ENCODE measurements at regions not wholly inside any gene's neighbourhood (a gene's known extent, or its start where the extent isn't known, plus 50 kb on each side); places are given as distances from the start of the nearest gene placed in this dataset.

- DNase-seq (ENCODE audit: low read depth): no peak
- H3K4me3 ChIP-seq (ENCODE audit: low read depth, low read length): no peak overlapping the region
- TF ChIP-seq CTCF (IDR thresholded peaks at IDR 0.05; ENCODE audit: low read depth, low read length, missing control alignments): peak; percentile 30
- in situ Hi-C loops (cut with HindIII; ENCODE audit: low sequenced_read_pairs): no loop called here
Observed at GRCh38 chr2:221264318-221264717, 307.8 kb downstream of the EPHA4 start.

- in situ Hi-C loops (cut with HindIII; ENCODE audit: low sequenced_read_pairs): no loop called here
- no peak overlapping the region for H3K4me3 ChIP-seq (ENCODE audit: low read depth, low read length)
- no peak for DNase-seq (ENCODE audit: low read depth)
- no peak for TF ChIP-seq CTCF (IDR thresholded peaks at IDR 0.05; ENCODE audit: low read depth, low read length, missing control alignments)
Observed at GRCh38 chr2:221267773-221268425, 304.2 kb downstream of the EPHA4 start.

- in situ Hi-C loops (cut with HindIII; ENCODE audit: low sequenced_read_pairs): no loop called here
- no peak for TF ChIP-seq CTCF (IDR thresholded peaks at IDR 0.05; ENCODE audit: low read depth, low read length, missing control alignments)
- H3K4me3 ChIP-seq (ENCODE audit: low read depth, low read length): no peak overlapping the region
- DNase-seq (ENCODE audit: low read depth): no peak
Observed at GRCh38 chr2:221268631-221269030, 303.5 kb downstream of the EPHA4 start.

DNA sequence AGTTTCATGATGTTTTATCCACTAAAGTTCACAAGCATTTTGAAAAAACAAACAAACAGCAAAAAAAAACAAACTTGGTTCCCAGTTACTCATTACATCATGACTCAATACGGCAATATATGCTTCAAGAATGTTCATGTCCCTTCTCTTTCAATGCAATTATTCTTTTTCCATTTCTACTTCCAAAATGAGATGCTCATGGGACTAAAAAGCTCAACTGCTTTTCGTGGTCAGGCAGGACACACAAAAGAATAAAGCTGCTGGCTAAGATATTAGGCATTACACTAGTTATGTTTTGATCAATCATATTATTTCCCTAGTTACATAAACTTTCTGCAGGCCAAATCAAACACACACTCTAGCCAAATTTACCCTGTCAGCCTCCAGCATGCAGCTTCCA is 301.3 kb downstream of the EPHA4 start:
- no peak overlapping the region for H3K4me3 ChIP-seq (ENCODE audit: low read depth, low read length)
- no peak for TF ChIP-seq CTCF (IDR thresholded peaks at IDR 0.05; ENCODE audit: low read depth, low read length, missing control alignments)
- DNase-seq (ENCODE audit: low read depth): no peak
- in situ Hi-C loops (cut with HindIII; ENCODE audit: low sequenced_read_pairs): no loop called here

DNA sequence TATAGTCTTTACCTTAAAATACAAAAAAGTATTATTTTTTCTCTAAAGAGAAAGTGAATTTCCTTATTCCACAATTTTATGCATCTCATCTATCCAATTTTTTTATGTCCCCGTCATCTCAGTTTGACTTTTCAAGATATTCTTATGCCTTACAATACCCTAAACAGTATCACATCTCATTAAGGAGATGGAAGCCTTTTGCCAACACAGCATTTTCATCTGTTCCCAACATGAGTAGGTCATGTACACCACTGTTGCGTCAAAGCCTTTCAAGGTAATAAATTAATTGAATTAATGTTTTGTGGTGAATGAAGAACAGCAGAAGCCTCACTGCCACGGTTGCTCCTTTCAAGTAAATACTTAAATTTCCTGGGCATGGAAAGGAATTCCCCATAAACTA is 299.4 kb downstream of the EPHA4 start:
- no peak overlapping the region for H3K4me3 ChIP-seq (ENCODE audit: low read depth, low read length)
- in situ Hi-C loops (cut with HindIII; ENCODE audit: low sequenced_read_pairs): no loop called here
- no peak for TF ChIP-seq CTCF (IDR thresholded peaks at IDR 0.05; ENCODE audit: low read depth, low read length, missing control alignments)
- DNase-seq (ENCODE audit: low read depth): no peak

DNA sequence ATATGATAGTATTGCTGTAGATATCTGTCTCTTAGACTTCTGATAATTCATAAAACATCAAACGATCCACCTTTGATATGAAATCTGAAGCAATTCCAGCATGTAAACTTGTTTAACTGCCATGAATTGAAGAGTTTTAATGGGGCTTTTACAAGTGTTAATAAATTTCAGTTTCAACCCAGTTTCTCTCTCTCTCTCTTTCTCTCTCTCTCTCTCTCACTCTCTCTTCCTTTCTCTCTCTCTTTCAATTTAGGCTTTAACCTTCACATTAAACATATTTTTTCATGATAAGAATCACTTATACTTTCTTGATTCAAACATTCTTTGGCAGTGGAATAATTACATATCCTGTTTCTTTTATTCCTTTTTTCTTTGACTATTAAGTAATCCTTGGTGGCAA is 296.1 kb downstream of the EPHA4 start:
- no peak for TF ChIP-seq CTCF (IDR thresholded peaks at IDR 0.05; ENCODE audit: low read depth, low read length, missing control alignments)
- no peak for DNase-seq (ENCODE audit: low read depth)
- no peak overlapping the region for H3K4me3 ChIP-seq (ENCODE audit: low read depth, low read length)
- in situ Hi-C loops (cut with HindIII; ENCODE audit: low sequenced_read_pairs): no loop called here

Data from astrocyte of the cerebellum (primary cell).